H9 (cell line): ENCODE measurements at regions not wholly inside any gene's neighbourhood (a gene's known extent, or its start where the extent isn't known, plus 50 kb on each side); places are given as distances from the start of the nearest gene placed in this dataset.

Experiments used
- DNase-seq: peaks from one replicate; pipeline ENCODE4 v3.0.0-alpha.2; 2017
- H2AFZ ChIP-seq: one replicate; pipeline ENCODE4 v1.6.1; 2013; ENCODE audit warnings: mild to moderate bottlenecking, low read length, control low read depth, moderate library complexity
- H2AK5ac ChIP-seq: 2 replicates; pipeline ENCODE4 v1.6.1; 2013; ENCODE audit warnings: low read length, control low read depth, mixed read lengths; ENCODE audit not compliant: insufficient read length
- H2BK120ac ChIP-seq: one replicate; pipeline ENCODE4 v1.6.1; 2013; ENCODE audit warnings: low read depth, mild to moderate bottlenecking, low read length, control low read depth, inconsistent platforms; ENCODE audit not compliant: poor library complexity, severe bottlenecking
- H2BK12ac ChIP-seq: 2 replicates; pipeline ENCODE4 v1.6.1; 2013; ENCODE audit warnings: low read length, control low read depth, mixed read lengths, low read depth; ENCODE audit not compliant: insufficient read length
- H2BK15ac ChIP-seq: 2 replicates; pipeline ENCODE4 v1.6.1; 2013; ENCODE audit warnings: low read depth, low read length, control low read depth
- H2BK20ac ChIP-seq: one replicate; pipeline ENCODE4 v1.6.1; 2013; ENCODE audit warnings: low read depth, mild to moderate bottlenecking, low read length, control low read depth, inconsistent platforms; ENCODE audit not compliant: poor library complexity, severe bottlenecking
- H2BK5ac ChIP-seq: 2 replicates; pipeline ENCODE4 v1.6.1; 2013; ENCODE audit warnings: low read length, control low read depth, mixed read lengths; ENCODE audit not compliant: insufficient read length
- H3K14ac ChIP-seq: 2 replicates; pipeline ENCODE4 v1.6.1; 2013; ENCODE audit warnings: low read length, control low read depth; ENCODE audit not compliant: insufficient read depth
- H3K18ac ChIP-seq: 2 replicates; pipeline ENCODE4 v1.6.1; 2013; ENCODE audit warnings: low read depth, mild to moderate bottlenecking, mixed read lengths, low read length, control low read depth; ENCODE audit not compliant: insufficient read length
- H3K23ac ChIP-seq: 2 replicates; pipeline ENCODE4 v1.6.1; 2013; ENCODE audit warnings: low read length, control low read depth, mixed read lengths, low read depth; ENCODE audit not compliant: insufficient read length
- H3K23me2 ChIP-seq: 2 replicates; pipeline ENCODE4 v1.6.1; 2013; ENCODE audit warnings: low read depth, mild to moderate bottlenecking, mixed read lengths, low read length, control low read depth; ENCODE audit not compliant: insufficient read length, poor library complexity, severe bottlenecking
- H3K27ac ChIP-seq: 2 replicates; pipeline ENCODE4 v1.5.1; 2013; ENCODE audit warnings: low read length, control low read depth, mixed read lengths, low read depth; ENCODE audit not compliant: insufficient read length
- H3K27me3 ChIP-seq: 2 replicates; pipeline ENCODE4 v1.6.1; 2013; ENCODE audit warnings: low read length, control low read depth, inconsistent platforms; ENCODE audit not compliant: insufficient read depth
- H3K4ac ChIP-seq: 2 replicates; pipeline ENCODE4 v1.6.1; 2013; ENCODE audit warnings: low read depth, mild to moderate bottlenecking, control low read depth, inconsistent platforms, low read length, moderate library complexity
- H3K4me1 ChIP-seq: 2 replicates; pipeline ENCODE4 v1.6.1; 2013; ENCODE audit warnings: low read length, control low read depth, inconsistent platforms; ENCODE audit not compliant: insufficient read depth
- H3K4me2 ChIP-seq: 2 replicates; pipeline ENCODE4 v1.6.1; 2013; ENCODE audit warnings: low read length, control low read depth, mixed read lengths; ENCODE audit not compliant: insufficient read length, insufficient read depth
- H3K56ac ChIP-seq: 2 replicates; pipeline ENCODE4 v1.6.1; 2013; ENCODE audit warnings: low read depth, mild to moderate bottlenecking, mixed read lengths, low read length, control low read depth; ENCODE audit not compliant: insufficient read length
- H3K79me1 ChIP-seq: 2 replicates; pipeline ENCODE4 v1.6.1; 2013; ENCODE audit warnings: low read depth, mild to moderate bottlenecking, moderate library complexity, low read length, control low read depth, inconsistent platforms; ENCODE audit not compliant: insufficient read depth, poor library complexity, severe bottlenecking
- H3K79me2 ChIP-seq: 2 replicates; pipeline ENCODE4 v1.6.1; 2013; ENCODE audit warnings: low read length, control low read depth, inconsistent platforms; ENCODE audit not compliant: insufficient read depth
- H3K9ac ChIP-seq: 2 replicates; pipeline ENCODE4 v1.6.1; 2013; ENCODE audit warnings: low read length, control low read depth, mixed read lengths; ENCODE audit not compliant: insufficient read length; ENCODE audit errors: extremely low read depth
- H3K9me3 ChIP-seq: one replicate; pipeline ENCODE4 v1.6.1; 2013; ENCODE audit warnings: low read depth, low read length, inconsistent platforms; ENCODE audit not compliant: control insufficient read depth
- H3T11ph ChIP-seq: one replicate; pipeline ENCODE4 v1.6.1; 2013; ENCODE audit warnings: mild to moderate bottlenecking, low read length, control low read depth, inconsistent platforms
- H4K20me1 ChIP-seq: one replicate; pipeline ENCODE4 v1.6.1; 2013; ENCODE audit not compliant: control insufficient read depth, insufficient read length, insufficient read depth
- H4K5ac ChIP-seq: 2 replicates; pipeline ENCODE4 v1.6.1; 2013; ENCODE audit warnings: low read depth, mild to moderate bottlenecking, mixed read lengths, low read length, control low read depth; ENCODE audit not compliant: insufficient read length
- H4K8ac ChIP-seq: replicated peaks from 2 replicates; pipeline ENCODE4 v1.6.1; 2013; ENCODE audit warnings: low read length, control low read depth, mixed read lengths, low read depth; ENCODE audit not compliant: insufficient read length
- H4K91ac ChIP-seq: 2 replicates; pipeline ENCODE4 v1.6.1; 2013; ENCODE audit warnings: low read depth, mild to moderate bottlenecking, moderate library complexity, mixed read lengths, low read length, control low read depth; ENCODE audit not compliant: insufficient read length
- H3K27ac Mint-ChIP-seq, 3 experiments: 2 replicates in 2 of 3; 3 replicates in 1 of 3; pipeline ENCODE4 v1.8.0; 2020 to 2021; ENCODE audit warnings: mixed read lengths in 3 of 3, mild to moderate bottlenecking in 1 of 3, moderate library complexity in 1 of 3
- H3K27me3 Mint-ChIP-seq: 2 replicates; pipeline ENCODE4 v1.8.0; 2021; ENCODE audit warnings: low read depth, mild to moderate bottlenecking, moderate library complexity, mixed read lengths
- H3K36me3 Mint-ChIP-seq, 3 experiments: 2 replicates in 2 of 3; 3 replicates in 1 of 3; pipeline ENCODE4 v1.8.0; 2020 to 2021; ENCODE audit warnings: low read depth in 3 of 3, mixed read lengths in 3 of 3; ENCODE audit not compliant: insufficient read depth in 1 of 3
- H3K4me1 Mint-ChIP-seq, 2 experiments: 2 replicates each; pipeline ENCODE4 v1.8.0; 2020; ENCODE audit warnings: mixed read lengths in 2 of 2
- H3K4me3 Mint-ChIP-seq, 2 experiments: 2 replicates in 1 of 2; 3 replicates in 1 of 2; pipeline ENCODE4 v1.8.0; 2020 to 2021; ENCODE audit warnings: mild to moderate bottlenecking in 2 of 2, mixed read lengths in 2 of 2, moderate library complexity in 1 of 2
- H3K9me3 Mint-ChIP-seq, 2 experiments: 2 replicates in 1 of 2; 3 replicates in 1 of 2; pipeline ENCODE4 v1.8.0; 2020; ENCODE audit warnings: mild to moderate bottlenecking in 2 of 2, mixed read lengths in 2 of 2, moderate library complexity in 1 of 2
- CTCF ChIP-seq: fragments of 200-600 bp; sonication (generic); conservative IDR thresholded peaks from 3 replicates; pipeline ENCODE4 v1.8.0; 2021; ENCODE audit warnings: antibody characterized with exemption, mild to moderate bottlenecking
- WGBS: extraction: QIAGEN DNeasy Blood & Tissue Kit; methylation state at CpG from one replicate; pipeline ENCODE4 v1.1.7; 2013; ENCODE audit warnings: missing lambda C conversion rate, low lambda C conversion rate, mixed read lengths; ENCODE audit not compliant: insufficient read length; ENCODE audit errors: extremely low coverage; 5-methylcytosine and 5-hydroxymethylcytosine counted together

- Histone ChIP-seq H3K4ac (no peak overlapping the region), H4K91ac (no peak overlapping the region), H3K79me2 (no peaks in the 10 kb centered on the region), H2AK5ac (no peak overlapping the region), H3K27me3 (no peaks in the 10 kb centered on the region), H3K4me1 (no peaks in the 10 kb centered on the region), H2BK5ac (no peak overlapping the region), H2BK20ac (no peak overlapping the region), H2AFZ (no peak overlapping the region), H2BK120ac (no peak overlapping the region), H3K23me2 (no peaks in the 10 kb centered on the region), H3K9ac (no peak overlapping the region), H3K18ac (no peak overlapping the region), H3K27ac (no peak overlapping the region), H3K56ac (no peak overlapping the region), H3K9me3 (no peaks in the 10 kb centered on the region), H2BK12ac (no peak overlapping the region), H3K79me1 (no peaks in the 10 kb centered on the region), H4K8ac (no peak overlapping the region), H3T11ph (no peak overlapping the region), H3K23ac (no peak overlapping the region), H2BK15ac (no peak overlapping the region), H4K5ac (no peak overlapping the region), H3K4me2 (no peak overlapping the region), H4K20me1 (no peaks in the 10 kb centered on the region), H3K14ac (no peak overlapping the region)
- Mint-ChIP-seq H3K4me3 (no peak overlapping the region), H3K4me1 (no peaks in the 10 kb centered on the region), H3K9me3 (no peaks in the 10 kb centered on the region), H3K36me3 (no peaks in the 10 kb centered on the region; a peak in 1 of 7 replicates), H3K27ac (peak overlapping the region in 1 of 3 experiments; percentile 59; a peak in 1 of 7 replicates), H3K27me3 (peaks cover 1% of the 10 kb centered on the region; the same call in 1 of the 2 replicates)
- no CpG with 5 or more reads among the region's 3 CpGs for WGBS
- DNase-seq = no peak
- TF ChIP-seq CTCF = no peak
These were observed 228.4 kb upstream of the SLC35G4 start for GRCh38 chr18:11380968-11381367.
